ENCODE measurements at regions not wholly inside any gene's neighbourhood (a gene's known extent, or its start where the extent isn't known, plus 50 kb on each side); places are given as distances from the start of the nearest gene placed in this dataset.

DNA sequence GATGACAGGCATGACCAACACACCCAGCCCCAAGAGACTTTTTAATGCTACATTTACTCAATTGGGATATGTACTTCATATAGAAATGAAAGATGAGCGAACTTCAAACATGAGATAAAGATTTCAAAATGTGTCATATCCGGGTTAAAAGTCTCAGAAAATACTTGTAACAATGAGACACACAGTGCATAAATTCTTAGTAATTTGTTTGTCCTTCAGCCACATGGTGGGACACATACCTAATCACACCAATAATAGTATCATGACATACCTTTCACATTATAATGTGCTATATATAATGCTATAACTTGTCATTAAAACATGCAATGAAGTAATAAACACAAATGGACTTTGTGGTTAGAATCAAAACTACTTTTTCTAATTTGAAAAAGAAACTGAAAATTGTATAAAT, 204.7 kb upstream of the RFX3 start:
- no peak for TF ChIP-seq POLR2AphosphoS5 (IDR thresholded peaks at IDR 0.05; ENCODE audit: low read depth, low read length)
- TF ChIP-seq POLR2A (IDR thresholded peaks at IDR 0.05; ENCODE audit: low read depth, low read length) = no peak
- no peak for TF ChIP-seq TAF1 (IDR thresholded peaks at IDR 0.05; ENCODE audit: borderline replicate concordance, low read depth, low read length)
